Kidney epithelial cell (primary cell): ENCODE measurements at regions not wholly inside any gene's neighbourhood (a gene's known extent, or its start where the extent isn't known, plus 50 kb on each side); places are given as distances from the start of the nearest gene placed in this dataset.

Source experiments
- DNase-seq: peaks from one replicate; pipeline ENCODE4 v3.0.0-alpha.2; 2010; ENCODE audit warnings: low read depth
- H3K27me3 ChIP-seq: 2 replicates; pipeline ENCODE4 v1.6.0; 2011; ENCODE audit warnings: low read length; ENCODE audit not compliant: control insufficient read depth, insufficient read depth
- H3K36me3 ChIP-seq: 2 replicates; pipeline ENCODE4 v1.5.1; 2011; ENCODE audit warnings: low read length; ENCODE audit not compliant: control insufficient read depth, insufficient read depth
- H3K4me3 ChIP-seq: 2 replicates; pipeline ENCODE4 v1.5.1; 2011; ENCODE audit warnings: low read depth, mild to moderate bottlenecking, control low read depth, low read length
- TF ChIP-seq, protein P1 (sequence below): IDR thresholded peaks from 2 replicates; pipeline ENCODE4 v1.5.1; 2011; ENCODE audit warnings: mild to moderate bottlenecking, moderate library complexity, low read length, control low read depth, inconsistent platforms; ENCODE audit not compliant: insufficient read depth, poor library complexity, severe bottlenecking

DNA sequence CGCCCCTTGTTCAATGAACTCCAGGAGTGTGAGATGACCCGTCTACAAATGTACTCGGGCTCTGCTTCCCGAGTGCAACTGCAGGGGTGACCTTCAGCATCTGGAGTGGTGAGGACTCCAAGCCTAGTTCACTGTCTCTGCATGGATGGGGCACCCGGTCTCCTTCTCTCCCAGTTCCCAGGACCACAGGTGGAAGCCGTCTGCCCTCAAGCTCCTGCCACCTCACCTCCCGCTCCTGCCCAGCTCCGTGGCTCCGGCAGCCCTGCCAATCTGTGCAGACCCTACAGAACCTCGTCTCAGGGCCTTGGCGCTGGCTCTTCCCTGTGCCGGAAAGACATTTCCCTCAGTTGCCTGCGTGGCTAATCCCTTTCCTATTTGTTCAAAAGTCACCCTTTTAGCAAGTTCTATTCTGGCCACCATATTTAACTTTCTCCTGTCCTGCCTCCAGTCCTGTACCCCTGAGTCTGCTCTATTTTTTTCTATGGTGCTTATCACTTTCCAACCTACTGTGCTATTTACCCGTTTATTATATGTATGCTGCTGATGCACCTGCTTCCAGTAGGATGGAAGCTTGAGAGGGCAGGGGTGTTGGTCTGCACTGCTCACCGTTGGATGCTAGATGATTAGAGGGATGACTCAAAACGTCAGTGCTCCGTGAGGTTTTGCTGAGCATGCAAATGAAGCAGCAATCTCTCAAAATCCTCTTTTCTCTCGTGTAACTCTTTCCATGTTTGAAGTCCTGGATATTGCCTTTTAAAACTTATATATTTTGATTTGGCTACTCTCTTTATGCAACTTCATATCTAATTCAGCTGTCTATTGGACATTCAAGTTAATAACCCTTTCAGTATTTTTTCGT, 641.4 kb downstream of the ACTR3B start:
- no peak for DNase-seq
- Histone ChIP-seq H3K27me3 (no peaks in the 10 kb centered on the region), H3K4me3 (no peak overlapping the region), H3K36me3 (no peaks in the 10 kb centered on the region)
- TF ChIP-seq, protein P1, sequence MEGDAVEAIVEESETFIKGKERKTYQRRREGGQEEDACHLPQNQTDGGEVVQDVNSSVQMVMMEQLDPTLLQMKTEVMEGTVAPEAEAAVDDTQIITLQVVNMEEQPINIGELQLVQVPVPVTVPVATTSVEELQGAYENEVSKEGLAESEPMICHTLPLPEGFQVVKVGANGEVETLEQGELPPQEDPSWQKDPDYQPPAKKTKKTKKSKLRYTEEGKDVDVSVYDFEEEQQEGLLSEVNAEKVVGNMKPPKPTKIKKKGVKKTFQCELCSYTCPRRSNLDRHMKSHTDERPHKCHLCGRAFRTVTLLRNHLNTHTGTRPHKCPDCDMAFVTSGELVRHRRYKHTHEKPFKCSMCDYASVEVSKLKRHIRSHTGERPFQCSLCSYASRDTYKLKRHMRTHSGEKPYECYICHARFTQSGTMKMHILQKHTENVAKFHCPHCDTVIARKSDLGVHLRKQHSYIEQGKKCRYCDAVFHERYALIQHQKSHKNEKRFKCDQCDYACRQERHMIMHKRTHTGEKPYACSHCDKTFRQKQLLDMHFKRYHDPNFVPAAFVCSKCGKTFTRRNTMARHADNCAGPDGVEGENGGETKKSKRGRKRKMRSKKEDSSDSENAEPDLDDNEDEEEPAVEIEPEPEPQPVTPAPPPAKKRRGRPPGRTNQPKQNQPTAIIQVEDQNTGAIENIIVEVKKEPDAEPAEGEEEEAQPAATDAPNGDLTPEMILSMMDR = no peak

DNA sequence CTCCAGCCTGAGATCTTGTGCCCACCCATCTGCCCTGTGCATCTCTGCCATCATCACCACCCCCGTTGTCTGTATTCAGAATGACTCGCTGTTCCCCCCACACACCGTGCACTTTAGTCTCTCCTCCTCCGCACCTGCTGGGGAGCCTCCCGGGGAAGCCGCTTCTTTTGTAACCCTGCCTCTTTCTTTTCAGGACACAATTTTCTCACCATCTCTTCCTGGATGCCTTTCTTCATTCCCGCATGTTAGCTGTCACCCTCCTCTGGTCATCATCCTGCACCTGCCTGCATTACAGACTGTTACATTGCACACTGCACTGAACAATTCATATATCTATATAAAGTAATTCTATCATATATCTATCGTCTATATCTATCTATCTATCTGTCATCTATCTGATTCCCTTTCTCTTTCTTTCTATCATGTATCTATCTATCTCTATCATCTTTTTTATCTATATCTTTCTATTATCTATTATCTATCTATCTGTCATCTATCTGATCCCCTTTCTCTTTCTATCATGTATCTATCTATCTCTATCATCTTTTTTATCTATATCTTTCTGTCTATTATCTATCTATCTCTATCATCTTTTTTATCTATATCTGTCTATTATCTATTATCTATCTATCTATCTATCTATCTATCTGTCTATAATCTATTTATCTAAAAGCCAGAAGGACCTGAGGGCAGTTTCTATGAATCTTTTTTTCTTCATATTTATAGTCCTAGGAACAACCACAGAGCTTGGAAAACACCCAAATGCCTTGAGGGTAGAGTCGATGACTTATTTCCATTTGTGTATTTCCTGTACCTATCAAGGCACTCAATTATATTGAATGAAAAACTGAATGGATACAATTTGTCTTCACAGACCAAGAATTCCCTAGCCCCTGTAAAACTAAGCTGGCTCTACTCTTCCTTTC, 642.5 kb downstream of the ACTR3B start:
- Histone ChIP-seq H3K36me3 (no peaks in the 10 kb centered on the region), H3K4me3 (no peak overlapping the region), H3K27me3 (no peaks in the 10 kb centered on the region)
- TF ChIP-seq, protein P1 = no peak
- no peak for DNase-seq

DNA sequence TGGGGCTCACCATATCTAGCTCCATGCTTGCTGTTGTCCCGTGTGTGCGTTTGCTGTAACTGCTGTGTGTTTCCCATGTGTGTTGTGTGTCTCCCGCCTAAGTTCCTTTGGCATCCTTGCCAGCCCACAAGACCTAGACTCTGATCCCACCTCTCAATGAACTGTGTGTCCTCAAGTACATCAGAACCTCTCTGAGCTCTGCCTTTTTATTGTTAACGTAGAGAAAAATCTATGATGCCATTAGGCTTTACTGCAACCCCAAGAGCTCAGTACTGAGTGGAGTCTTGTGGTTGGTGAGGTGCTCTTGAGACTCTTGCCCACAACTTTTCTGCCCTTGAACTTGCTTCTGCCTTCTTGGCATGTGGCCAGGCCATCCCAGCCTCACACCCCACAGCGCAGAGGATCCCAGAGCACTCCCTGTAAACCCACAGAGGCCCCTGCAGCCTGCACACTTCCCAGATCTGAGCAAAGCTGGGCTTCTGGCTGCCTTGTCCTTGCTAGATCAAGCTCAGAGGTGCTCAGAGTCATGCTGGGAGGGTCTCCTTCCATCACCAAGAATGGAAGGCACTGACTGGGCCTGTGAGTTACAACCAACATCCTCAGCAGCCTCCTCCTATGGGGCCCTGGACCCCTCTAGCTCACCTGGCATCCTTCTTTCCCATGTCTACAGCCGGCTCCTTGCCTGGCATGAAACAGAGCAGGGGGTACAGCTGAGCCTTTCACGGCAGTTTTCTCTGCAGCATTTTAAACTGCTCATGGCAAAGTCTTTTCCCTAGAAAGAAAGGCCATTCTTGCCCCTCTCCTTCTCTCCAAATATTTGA, 643.4 kb downstream of the ACTR3B start:
- TF ChIP-seq, protein P1 = no peak
- H3K27me3 ChIP-seq = no peaks in the 10 kb centered on the region
- H3K36me3 ChIP-seq = no peaks in the 10 kb centered on the region
- H3K4me3 ChIP-seq = no peak overlapping the region
- DNase-seq = no peak

GRCh38 chr7:153404124-153404523, 644.6 kb downstream of the ACTR3B start:
- no peaks in the 10 kb centered on the region for H3K36me3 ChIP-seq
- no peak for DNase-seq
- no peaks in the 10 kb centered on the region for H3K27me3 ChIP-seq
- TF ChIP-seq, protein P1 = no peak
- no peak overlapping the region for H3K4me3 ChIP-seq

GRCh38 chr7:153404781-153405279, 645.3 kb downstream of the ACTR3B start:
- Histone ChIP-seq H3K27me3 (no peaks in the 10 kb centered on the region), H3K4me3 (no peak overlapping the region), H3K36me3 (no peaks in the 10 kb centered on the region)
- TF ChIP-seq, protein P1 = no peak
- DNase-seq = no peak
